OCI-LY7 (cell line): ENCODE measurements at regions not wholly inside any gene's neighbourhood (a gene's known extent, or its start where the extent isn't known, plus 50 kb on each side); places are given as distances from the start of the nearest gene placed in this dataset.

Source experiments
- EZH2phosphoT487 ChIP-seq: fragments of 200-600 bp; sonication (generic); IDR thresholded peaks from 2 replicates; pipeline ENCODE4 v1.6.1; 2018; ENCODE audit warnings: low read depth, borderline replicate concordance, mild to moderate bottlenecking, mixed run types, antibody characterized with exemption, low read length, moderate library complexity, mixed read lengths
- TF ChIP-seq, protein P1 (sequence below): fragments of 200-600 bp; sonication (generic); conservative IDR thresholded peaks from 2 replicates; pipeline ENCODE4 v1.5.1; 2014; ENCODE audit warnings: mild to moderate bottlenecking, antibody characterized with exemption, low read length, moderate library complexity, mixed read lengths

DNA sequence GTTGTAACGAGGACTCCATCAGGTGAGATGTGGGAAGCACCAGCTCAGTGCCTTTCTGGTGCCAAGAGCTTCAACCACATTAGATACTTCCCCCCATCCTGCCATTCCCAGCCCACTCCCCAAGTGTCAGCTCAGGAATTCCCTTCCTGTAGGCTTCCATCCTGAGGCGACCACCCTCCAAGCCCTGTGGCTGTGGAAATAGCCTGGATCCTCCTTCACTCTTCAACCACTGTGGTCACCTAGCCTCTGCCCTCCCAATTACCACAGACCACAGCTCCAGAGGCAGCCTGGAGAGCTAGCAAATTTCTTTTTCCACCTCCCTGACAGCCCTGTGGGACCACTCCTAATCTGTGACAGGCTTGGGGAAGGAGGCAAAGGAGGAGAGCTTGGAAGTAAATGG, 219.8 kb upstream of the MAP3K1 start:
- TF ChIP-seq, protein P1, sequence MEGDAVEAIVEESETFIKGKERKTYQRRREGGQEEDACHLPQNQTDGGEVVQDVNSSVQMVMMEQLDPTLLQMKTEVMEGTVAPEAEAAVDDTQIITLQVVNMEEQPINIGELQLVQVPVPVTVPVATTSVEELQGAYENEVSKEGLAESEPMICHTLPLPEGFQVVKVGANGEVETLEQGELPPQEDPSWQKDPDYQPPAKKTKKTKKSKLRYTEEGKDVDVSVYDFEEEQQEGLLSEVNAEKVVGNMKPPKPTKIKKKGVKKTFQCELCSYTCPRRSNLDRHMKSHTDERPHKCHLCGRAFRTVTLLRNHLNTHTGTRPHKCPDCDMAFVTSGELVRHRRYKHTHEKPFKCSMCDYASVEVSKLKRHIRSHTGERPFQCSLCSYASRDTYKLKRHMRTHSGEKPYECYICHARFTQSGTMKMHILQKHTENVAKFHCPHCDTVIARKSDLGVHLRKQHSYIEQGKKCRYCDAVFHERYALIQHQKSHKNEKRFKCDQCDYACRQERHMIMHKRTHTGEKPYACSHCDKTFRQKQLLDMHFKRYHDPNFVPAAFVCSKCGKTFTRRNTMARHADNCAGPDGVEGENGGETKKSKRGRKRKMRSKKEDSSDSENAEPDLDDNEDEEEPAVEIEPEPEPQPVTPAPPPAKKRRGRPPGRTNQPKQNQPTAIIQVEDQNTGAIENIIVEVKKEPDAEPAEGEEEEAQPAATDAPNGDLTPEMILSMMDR, result no peak
- TF ChIP-seq EZH2phosphoT487, result no peak
